GM12878 (cell line): ENCODE measurements at regions not wholly inside any gene's neighbourhood (a gene's known extent, or its start where the extent isn't known, plus 50 kb on each side); places are given as distances from the start of the nearest gene placed in this dataset.
"Not testable (repeated sequence)": the region's sequence is repeated elsewhere in the genome, so short reads cannot be mapped to it uniquely, and the experiment has no call there.

Source experiments
- ETV6 ChIP-seq, 2 experiments: fragments of 450-650 bp in 1 of 2; IDR thresholded peaks in 1 of 2; conservative IDR thresholded peaks in 1 of 2; 2 replicates each; pipeline ENCODE4 v1.6.1; 2014; ENCODE audit warnings: antibody characterized with exemption in 1 of 2, borderline replicate concordance in 1 of 2, low read depth in 1 of 2, mild to moderate bottlenecking in 1 of 2, moderate library complexity in 1 of 2
- FOXK2 ChIP-seq: fragments of 450-650 bp; IDR thresholded peaks from 2 replicates; pipeline ENCODE4 v1.6.1; 2017; ENCODE audit warnings: mild to moderate bottlenecking, moderate library complexity
- KDM1A ChIP-seq: fragments of 200-600 bp; sonication (generic); IDR thresholded peaks from 2 replicates; pipeline ENCODE4 v1.6.1; 2016; ENCODE audit warnings: borderline replicate concordance
- NFXL1 ChIP-seq: fragments of 450-650 bp; IDR thresholded peaks from 2 replicates; pipeline ENCODE4 v1.6.1; 2017; ENCODE audit warnings: antibody characterized with exemption, mild to moderate bottlenecking, borderline replicate concordance
- POLR2AphosphoS5 ChIP-seq: IDR thresholded peaks from 2 replicates; pipeline ENCODE4 v1.6.1; 2011; ENCODE audit warnings: mild to moderate bottlenecking, low read length, inconsistent platforms
- RAD51 ChIP-seq: fragments of 450-650 bp; IDR thresholded peaks from 2 replicates; pipeline ENCODE4 v1.6.1; 2016; ENCODE audit warnings: moderate library complexity, mild to moderate bottlenecking, inconsistent platforms
- SRF ChIP-seq, 2 experiments: IDR thresholded peaks; 2 replicates each; pipeline ENCODE4 v1.6.1; 2011; ENCODE audit warnings: low read depth in 2 of 2, low read length in 2 of 2, mild to moderate bottlenecking in 1 of 2, moderate library complexity in 1 of 2
- TF ChIP-seq, protein P1 (sequence below), 3 experiments: IDR thresholded peaks in 2 of 3; conservative IDR thresholded peaks in 1 of 3; 2 replicates each; pipeline ENCODE4 v1.5.1; 2011; ENCODE audit warnings: low read depth in 3 of 3, low read length in 3 of 3, mild to moderate bottlenecking in 3 of 3, control low read depth in 2 of 3, moderate library complexity in 2 of 3, inconsistent platforms in 1 of 3, mixed read lengths in 1 of 3; ENCODE audit not compliant: control insufficient read depth in 2 of 3, insufficient read depth in 1 of 3; ENCODE audit errors: extremely low read depth in 1 of 3

DNA sequence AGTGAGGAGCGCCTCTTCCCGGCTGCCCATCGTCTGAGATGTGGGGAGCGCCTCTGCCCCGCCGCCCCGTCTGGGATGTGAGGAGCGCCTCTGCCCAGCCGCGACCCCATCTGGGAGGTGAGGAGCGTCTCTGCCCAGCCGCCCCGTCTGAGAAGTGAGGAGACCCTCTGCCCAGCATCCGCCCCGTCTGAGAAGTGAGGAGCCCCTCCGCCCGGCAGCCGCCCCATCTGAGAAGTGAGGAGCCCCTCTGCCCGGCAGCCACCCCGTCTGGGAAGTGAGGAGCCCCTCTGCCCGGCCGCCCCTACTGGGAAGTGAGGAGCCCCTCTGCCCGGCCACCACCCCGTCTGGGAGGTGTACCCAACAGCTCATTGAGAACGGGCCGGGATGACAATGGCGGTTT, 54.4 kb upstream of the SMURF2 start:
- TF ChIP-seq POLR2AphosphoS5; ETV6 (conservative IDR thresholded peaks at IDR 0.05 in 1 of 2, IDR thresholded peaks at IDR 0.05 in 1 of 2; ENCODE audit: borderline replicate concordance in 1 of 2, low read depth in 1 of 2); KDM1A; SRF (IDR thresholded peaks at IDR 0.05; ENCODE audit: low read depth in 2 of 2, low read length in 2 of 2); FOXK2; RAD51; NFXL1: not testable (repeated sequence)
- TF ChIP-seq, protein P1, sequence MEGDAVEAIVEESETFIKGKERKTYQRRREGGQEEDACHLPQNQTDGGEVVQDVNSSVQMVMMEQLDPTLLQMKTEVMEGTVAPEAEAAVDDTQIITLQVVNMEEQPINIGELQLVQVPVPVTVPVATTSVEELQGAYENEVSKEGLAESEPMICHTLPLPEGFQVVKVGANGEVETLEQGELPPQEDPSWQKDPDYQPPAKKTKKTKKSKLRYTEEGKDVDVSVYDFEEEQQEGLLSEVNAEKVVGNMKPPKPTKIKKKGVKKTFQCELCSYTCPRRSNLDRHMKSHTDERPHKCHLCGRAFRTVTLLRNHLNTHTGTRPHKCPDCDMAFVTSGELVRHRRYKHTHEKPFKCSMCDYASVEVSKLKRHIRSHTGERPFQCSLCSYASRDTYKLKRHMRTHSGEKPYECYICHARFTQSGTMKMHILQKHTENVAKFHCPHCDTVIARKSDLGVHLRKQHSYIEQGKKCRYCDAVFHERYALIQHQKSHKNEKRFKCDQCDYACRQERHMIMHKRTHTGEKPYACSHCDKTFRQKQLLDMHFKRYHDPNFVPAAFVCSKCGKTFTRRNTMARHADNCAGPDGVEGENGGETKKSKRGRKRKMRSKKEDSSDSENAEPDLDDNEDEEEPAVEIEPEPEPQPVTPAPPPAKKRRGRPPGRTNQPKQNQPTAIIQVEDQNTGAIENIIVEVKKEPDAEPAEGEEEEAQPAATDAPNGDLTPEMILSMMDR (IDR thresholded peaks at IDR 0.05 in 2 of 3, conservative IDR thresholded peaks at IDR 0.05 in 1 of 3; ENCODE audit: control insufficient read depth in 2 of 3, extremely low read depth in 1 of 3, insufficient read depth in 1 of 3, low read depth in 3 of 3, low read length in 3 of 3): not testable (repeated sequence)
